Activated B cell treated with CpG ODN at 0.5 μM for 24 hours (primary cell): ENCODE measurements at regions not wholly inside any gene's neighbourhood (a gene's known extent, or its start where the extent isn't known, plus 50 kb on each side); places are given as distances from the start of the nearest gene placed in this dataset.

Source experiments
- ATAC-seq: fragments of 200-7000 bp; cut with Tn5 transposase; one replicate; pipeline ENCODE4 v1.10.0; 2021; ENCODE audit warnings: low read depth, mild to moderate bottlenecking, moderate library complexity
- CTCF ChIA-PET: fragments of 350-600 bp; sonication (Branson Sonifier 250); formaldehyde crosslinking; loops from one replicate; lab custom pipeline; 2021; ENCODE audit warnings: antibody characterized with exemption; lab: Charles Lee
- POLR2A ChIA-PET: fragments of 350-600 bp; sonication (Branson Sonifier 250); formaldehyde crosslinking; loops from one replicate; lab custom pipeline; 2021; ENCODE audit warnings: antibody characterized with exemption; lab: Charles Lee
- DNase-seq: peaks from one replicate; pipeline ENCODE4 v3.0.0; 2022
- H3K27ac Mint-ChIP-seq: one replicate; pipeline ENCODE4 v1.8.0; 2020; ENCODE audit warnings: mixed read lengths
- H3K27me3 Mint-ChIP-seq: one replicate; pipeline ENCODE4 v1.8.0; 2021; ENCODE audit warnings: mixed read lengths
- H3K36me3 Mint-ChIP-seq: one replicate; pipeline ENCODE4 v1.8.0; 2021; ENCODE audit warnings: low read depth, mixed read lengths
- H3K4me1 Mint-ChIP-seq: one replicate; pipeline ENCODE4 v1.8.0; 2021; ENCODE audit warnings: mixed read lengths
- H3K4me3 Mint-ChIP-seq: one replicate; pipeline ENCODE4 v1.8.0; 2020; ENCODE audit warnings: mild to moderate bottlenecking, mixed read lengths
- H3K9me3 Mint-ChIP-seq: one replicate; pipeline ENCODE4 v1.8.0; 2020; ENCODE audit warnings: mixed read lengths
- CTCF ChIP-seq: fragments of 200-600 bp; IDR thresholded peaks from one replicate; pipeline ENCODE4 v1.8.0; 2022; ENCODE audit warnings: antibody characterized with exemption, mild to moderate bottlenecking
- intact Hi-C: fragments of 100-400 bp; cut with micrococcal nuclease; formaldehyde crosslinking; loops from one replicate; pipeline ENCODE4 v1.15.1; 2024

GRCh38 chr21:21664871-21665270 lies 666.7 kb downstream of the NCAM2 start:
- CTCF ChIA-PET = no interaction called here
- no peak for TF ChIP-seq CTCF
- intact Hi-C loops = no loop called here
- no peak for DNase-seq
- H3K4me3 Mint-ChIP-seq = no peak overlapping the region
- H3K27me3 Mint-ChIP-seq = no peaks in the 10 kb centered on the region
- no peak overlapping the region for H3K27ac Mint-ChIP-seq
- no peaks in the 10 kb centered on the region for H3K36me3 Mint-ChIP-seq
- H3K9me3 Mint-ChIP-seq = peaks cover 7% of the 10 kb centered on the region
- POLR2A ChIA-PET = no interaction called here
- no peaks in the 10 kb centered on the region for H3K4me1 Mint-ChIP-seq
- ATAC-seq = no peak

GRCh38 chr21:21666689-21667088 lies 668.5 kb downstream of the NCAM2 start:
- DNase-seq (no peak), ATAC-seq (no peak)
- H3K27ac Mint-ChIP-seq = no peak overlapping the region
- ChIA-PET CTCF (no interaction called here), POLR2A (no interaction called here)
- no peaks in the 10 kb centered on the region for H3K4me1 Mint-ChIP-seq
- intact Hi-C loops = no loop called here
- H3K9me3 Mint-ChIP-seq = peaks cover 10% of the 10 kb centered on the region
- no peaks in the 10 kb centered on the region for H3K36me3 Mint-ChIP-seq
- H3K4me3 Mint-ChIP-seq = no peak overlapping the region
- no peak for TF ChIP-seq CTCF
- no peaks in the 10 kb centered on the region for H3K27me3 Mint-ChIP-seq

GRCh38 chr21:21668198-21668597 lies 670.0 kb downstream of the NCAM2 start:
- TF ChIP-seq CTCF = no peak
- H3K4me1 Mint-ChIP-seq = no peaks in the 10 kb centered on the region
- no peaks in the 10 kb centered on the region for H3K27me3 Mint-ChIP-seq
- ATAC-seq = no peak
- CTCF ChIA-PET = no interaction called here
- H3K9me3 Mint-ChIP-seq = peaks cover 10% of the 10 kb centered on the region
- H3K36me3 Mint-ChIP-seq = no peaks in the 10 kb centered on the region
- intact Hi-C loops = no loop called here
- POLR2A ChIA-PET = no interaction called here
- no peak for DNase-seq
- H3K4me3 Mint-ChIP-seq = no peak overlapping the region
- H3K27ac Mint-ChIP-seq = no peak overlapping the region

- Mint-ChIP-seq H3K4me1 (no peaks in the 10 kb centered on the region), H3K27me3 (no peaks in the 10 kb centered on the region), H3K9me3 (peaks cover 10% of the 10 kb centered on the region), H3K36me3 (no peaks in the 10 kb centered on the region), H3K27ac (no peak overlapping the region), H3K4me3 (no peak overlapping the region)
- ChIA-PET CTCF (no interaction called here), POLR2A (no interaction called here)
- intact Hi-C loops = no loop called here
- ATAC-seq (no peak), DNase-seq (no peak)
- no peak for TF ChIP-seq CTCF
These were observed 675.8 kb downstream of the NCAM2 start for GRCh38 chr21:21673959-21674358.

GRCh38 chr21:21675601-21676000 lies 677.4 kb downstream of the NCAM2 start:
- no peak overlapping the region for H3K27ac Mint-ChIP-seq
- no peaks in the 10 kb centered on the region for H3K27me3 Mint-ChIP-seq
- CTCF ChIA-PET = no interaction called here
- H3K36me3 Mint-ChIP-seq = no peaks in the 10 kb centered on the region
- no peak for TF ChIP-seq CTCF
- ATAC-seq (no peak), DNase-seq (no peak)
- H3K4me3 Mint-ChIP-seq = no peak overlapping the region
- intact Hi-C loops = no loop called here
- POLR2A ChIA-PET = no interaction called here
- H3K4me1 Mint-ChIP-seq = no peaks in the 10 kb centered on the region
- H3K9me3 Mint-ChIP-seq = peaks cover 6% of the 10 kb centered on the region
